HG02981 (cell line): ENCODE measurements at regions not wholly inside any gene's neighbourhood (a gene's known extent, or its start where the extent isn't known, plus 50 kb on each side); places are given as distances from the start of the nearest gene placed in this dataset.

Source experiments
- ATAC-seq: cut with Tn5 transposase; IDR thresholded peaks from one replicate; pipeline ENCODE4 v1.9.1; 2021; ENCODE audit warnings: mild to moderate bottlenecking, moderate library complexity; ENCODE audit not compliant: unreplicated experiment

DNA sequence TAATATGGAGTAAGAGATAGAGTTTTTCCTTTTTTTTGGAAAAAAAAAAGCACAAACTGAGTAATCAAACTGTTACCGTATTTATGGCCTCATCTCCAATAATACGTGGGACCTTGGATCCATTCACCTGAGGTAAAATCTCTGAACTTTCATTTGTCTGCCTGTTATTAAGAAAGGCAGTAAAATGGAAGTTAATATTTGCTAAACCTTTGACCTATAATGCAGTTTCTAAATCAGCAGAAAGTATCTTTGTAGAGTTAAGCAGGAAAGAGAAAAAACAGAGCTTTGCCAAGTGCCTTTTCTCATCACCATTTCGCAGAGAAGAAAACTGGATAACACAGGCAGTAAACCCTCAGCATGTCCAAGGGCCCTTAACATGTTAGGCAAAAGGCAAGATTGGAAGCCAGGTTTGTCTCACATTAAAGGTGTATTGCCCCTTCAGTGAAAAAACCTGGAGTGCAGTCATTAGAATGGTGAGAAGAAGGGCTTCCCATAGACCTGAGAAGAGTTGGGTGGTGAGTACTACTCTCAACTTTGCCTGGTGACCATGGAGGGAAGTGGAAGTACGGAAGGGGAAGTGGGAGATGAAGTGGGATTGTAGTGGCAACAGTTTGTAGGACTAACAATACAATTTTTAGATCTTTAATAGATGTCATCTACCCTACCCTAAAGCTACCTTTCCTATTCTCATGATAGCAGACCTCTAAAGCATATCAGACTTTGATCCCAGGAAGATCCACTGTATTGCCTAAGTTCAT is 65.4 kb upstream of the GRAMD2B start:
- no peak for ATAC-seq

DNA sequence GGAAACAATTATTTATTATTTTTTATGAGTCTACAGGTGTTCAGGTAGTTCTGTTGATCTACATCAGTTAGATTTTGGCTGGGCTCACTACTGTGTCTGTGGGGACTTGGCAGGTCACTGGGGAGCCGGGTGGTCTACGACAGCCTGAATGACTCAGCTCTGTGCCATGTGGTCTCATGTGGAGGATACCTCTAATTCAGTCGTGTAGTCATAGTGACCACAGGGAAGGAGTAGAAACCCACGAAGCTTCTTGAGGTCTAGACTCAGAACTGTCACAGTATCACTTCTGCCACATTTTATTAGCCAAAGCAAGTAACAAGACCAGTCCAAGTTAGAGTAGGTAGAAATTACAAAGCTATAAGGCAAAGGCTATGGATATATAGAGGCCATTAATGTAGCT is 64.7 kb upstream of the GRAMD2B start:
- peak; percentile 89 for ATAC-seq

- ATAC-seq = peak; percentile 26
Observed at GRCh38 chr5:126359884-126360283, 63.3 kb upstream of the GRAMD2B start.

DNA sequence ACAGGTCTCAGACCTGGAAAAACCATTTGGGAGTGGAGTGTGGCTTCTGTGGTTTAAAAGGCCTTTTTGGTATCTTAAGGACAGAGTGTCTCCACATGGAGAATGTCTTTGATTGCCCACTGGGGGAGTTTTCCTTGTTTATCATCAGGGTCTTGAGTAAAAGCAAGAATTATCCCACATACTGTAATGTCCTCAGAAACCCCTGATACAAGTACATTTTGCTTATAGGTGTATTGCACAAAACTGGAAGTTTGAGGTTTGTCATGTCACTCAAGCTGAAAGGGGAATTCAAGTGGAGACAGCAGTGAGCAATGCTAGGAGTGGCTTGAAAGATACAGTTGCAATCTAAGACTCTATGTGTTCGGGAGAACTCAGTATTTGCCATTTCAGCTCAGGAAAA is 62.7 kb upstream of the GRAMD2B start:
- ATAC-seq = no peak

DNA sequence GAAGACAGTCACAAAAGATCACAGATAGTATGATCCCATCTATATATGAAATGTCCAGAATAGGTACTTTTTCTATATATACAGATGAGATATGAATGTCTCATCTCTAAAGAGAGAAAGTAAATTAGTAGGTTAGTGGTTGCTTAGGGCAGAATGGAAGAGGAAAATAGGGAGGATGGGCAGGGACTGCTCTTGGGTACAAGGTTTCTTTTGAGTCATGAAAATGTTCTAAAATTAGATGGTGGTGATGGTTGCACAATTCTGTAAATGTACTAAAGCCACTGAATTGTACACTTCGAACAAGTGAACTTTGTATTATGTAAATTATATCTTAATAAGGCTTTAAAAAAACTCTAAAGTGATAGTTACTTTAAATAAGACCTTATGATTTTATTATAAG is 59.6 kb upstream of the GRAMD2B start:
- ATAC-seq = no peak

DNA sequence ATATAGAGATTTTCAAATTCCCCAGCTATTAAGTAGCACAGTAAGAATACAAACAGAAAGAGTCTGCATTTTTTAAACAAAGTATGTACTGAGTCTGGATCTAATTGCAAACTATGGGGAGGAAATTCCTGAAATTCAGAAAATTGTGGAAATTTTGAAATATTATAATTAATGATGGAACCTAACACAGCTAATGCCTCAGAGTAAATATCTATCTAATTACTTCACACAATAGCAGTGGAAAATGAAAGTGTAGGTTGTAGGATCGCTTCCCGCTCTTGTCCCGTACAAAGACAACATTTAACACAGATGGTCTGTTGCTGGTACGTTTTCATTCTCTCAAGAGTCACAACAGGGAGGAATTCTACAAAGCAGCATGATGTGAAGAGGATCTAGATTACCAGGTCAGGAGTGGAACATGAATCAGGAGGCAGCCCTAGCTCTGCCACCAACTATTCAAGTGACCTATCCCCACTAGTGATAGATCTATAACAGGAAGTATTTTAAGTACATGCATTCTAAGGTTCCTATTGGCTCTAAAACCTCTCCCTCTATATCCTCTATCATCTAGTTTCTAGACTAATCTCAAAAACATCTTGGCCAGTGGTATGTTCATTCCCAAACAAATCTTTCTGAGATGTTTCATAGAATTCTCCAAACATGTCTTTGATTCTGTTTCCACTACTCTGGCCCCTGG is 58.9 kb upstream of the GRAMD2B start:
- no peak for ATAC-seq

- no peak for ATAC-seq
Observed at GRCh38 chr5:126365446-126366198, 57.6 kb upstream of the GRAMD2B start.

DNA sequence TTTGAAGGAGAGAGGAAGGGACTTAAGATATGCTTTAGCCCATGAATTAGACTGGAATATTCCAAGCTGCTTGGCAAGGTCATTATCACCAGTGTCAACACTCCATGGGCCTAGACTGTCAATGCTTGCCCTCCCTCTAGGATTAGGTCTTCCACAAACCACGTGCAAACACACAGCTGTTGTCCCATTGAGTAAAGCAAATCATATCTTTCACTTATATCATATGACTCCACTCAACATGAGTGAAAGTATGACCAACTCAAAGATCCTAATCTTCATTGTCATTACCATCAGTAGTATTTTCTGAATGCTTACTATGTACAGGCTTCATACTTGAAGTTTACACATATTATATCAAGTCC is 57.0 kb upstream of the GRAMD2B start:
- ATAC-seq = no peak

DNA sequence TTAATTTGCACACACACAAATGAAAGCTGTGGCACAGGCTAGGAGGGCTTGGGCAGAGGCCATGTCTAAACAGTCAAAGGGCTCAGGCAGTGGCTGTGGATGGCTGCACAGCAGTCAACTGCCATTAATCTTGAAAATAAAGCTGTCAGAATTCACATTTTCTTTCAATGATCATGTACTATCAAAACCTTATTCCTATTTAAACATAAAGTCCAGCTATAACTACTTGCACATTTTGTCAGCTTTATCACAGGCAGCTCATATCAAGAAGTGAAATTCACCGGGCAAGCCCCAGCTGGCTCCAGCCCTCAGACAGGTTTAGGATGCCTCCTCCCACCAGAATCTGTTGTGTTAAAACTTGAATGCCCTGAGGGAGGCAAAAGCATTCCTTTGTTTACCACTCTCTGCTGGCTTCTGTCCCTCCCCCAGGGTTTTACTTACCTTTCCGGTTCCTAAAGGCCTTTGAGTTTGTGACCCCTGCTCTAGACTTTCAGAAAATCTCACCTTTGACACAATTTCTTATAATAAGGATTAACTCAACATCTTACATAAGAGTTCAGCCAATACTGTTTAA is 54.9 kb upstream of the GRAMD2B start:
- ATAC-seq = no peak

DNA sequence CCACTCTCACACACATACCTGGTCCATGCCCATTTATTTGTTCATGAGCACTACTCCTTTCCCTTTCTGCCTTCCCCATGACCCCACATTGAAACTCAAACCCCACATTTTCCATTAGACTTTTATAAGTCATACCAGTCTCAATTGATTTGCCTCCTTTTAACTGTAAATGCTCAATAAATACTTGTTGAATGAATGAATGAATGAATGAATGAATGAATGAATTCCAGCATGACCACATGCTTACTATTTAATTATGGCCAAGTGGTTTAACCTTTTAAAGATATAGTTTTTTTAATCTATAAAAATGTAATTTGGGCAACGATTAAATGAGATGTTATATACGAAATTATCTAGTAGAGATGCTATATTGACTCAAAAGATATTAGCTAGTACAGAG is 54.1 kb upstream of the GRAMD2B start:
- no peak for ATAC-seq

- ATAC-seq = no peak
Observed at GRCh38 chr5:126369995-126370731, 53.0 kb upstream of the GRAMD2B start.

- ATAC-seq = no peak
Observed at GRCh38 chr5:126370796-126371718, 52.2 kb upstream of the GRAMD2B start.

GRCh38 chr5:126373375-126374108 is 49.7 kb upstream of the GRAMD2B start:
- no peak for ATAC-seq
